Keratinocyte (primary cell): ENCODE measurements at regions not wholly inside any gene's neighbourhood (a gene's known extent, or its start where the extent isn't known, plus 50 kb on each side); places are given as distances from the start of the nearest gene placed in this dataset.
"Not testable (repeated sequence)": the region's sequence is repeated elsewhere in the genome, so short reads cannot be mapped to it uniquely, and the experiment has no call there.

Experiments
- DNase-seq: peaks from one replicate; pipeline ENCODE4 v3.0.0-alpha.2; 2011; ENCODE audit warnings: low read depth, missing footprints, low spot score
- FAIRE-seq: peaks from 2 replicates; lab custom pipeline; 2011; peaks lifted over from hg19 to GRCh38; lab: Jason Lieb, UNC
- H2AFZ ChIP-seq: 2 replicates; pipeline ENCODE4 v1.6.0; 2012; ENCODE audit warnings: low read length, control low read depth, inconsistent platforms; ENCODE audit not compliant: control insufficient read depth
- H3K27ac ChIP-seq: 2 replicates; pipeline ENCODE4 v1.5.1; 2011; ENCODE audit warnings: low read length; ENCODE audit not compliant: control insufficient read depth, insufficient read depth
- H3K27me3 ChIP-seq: 3 replicates; pipeline ENCODE4 v1.6.0; 2011; ENCODE audit warnings: low read length; ENCODE audit not compliant: control insufficient read depth, insufficient read depth; ENCODE audit errors: extremely low read depth
- H3K36me3 ChIP-seq, 2 experiments: 2 replicates in 1 of 2; 3 replicates in 1 of 2; pipeline ENCODE4 v1.5.1; 2011; ENCODE audit warnings: low read length in 2 of 2, mild to moderate bottlenecking in 1 of 2; ENCODE audit not compliant: control insufficient read depth in 2 of 2, insufficient read depth in 2 of 2; ENCODE audit errors: extremely low read depth in 1 of 2
- H3K4me1 ChIP-seq: 3 replicates; pipeline ENCODE4 v1.5.1; 2011; ENCODE audit warnings: low read length; ENCODE audit not compliant: control insufficient read depth, insufficient read depth; ENCODE audit errors: extremely low read depth
- H3K4me2 ChIP-seq: 3 replicates; pipeline ENCODE4 v1.6.0; 2011; ENCODE audit warnings: low read depth, low read length; ENCODE audit not compliant: control insufficient read depth, insufficient read depth; ENCODE audit errors: extremely low read depth
- H3K4me3 ChIP-seq, 3 experiments: fragments of 200-600 bp in 1 of 3; sonication (generic) in 1 of 3; 2 replicates in 2 of 3; 3 replicates in 1 of 3; pipeline ENCODE4 v1.5.1; 2011 to 2016; ENCODE audit warnings: low read length in 3 of 3, mild to moderate bottlenecking in 3 of 3, control low read depth in 2 of 3, inconsistent platforms in 1 of 3, low read depth in 1 of 3, mixed read lengths in 1 of 3, mixed run types in 1 of 3, moderate library complexity in 1 of 3; ENCODE audit not compliant: control insufficient read depth in 2 of 3, insufficient read depth in 2 of 3; ENCODE audit errors: extremely low read depth in 1 of 3
- H3K79me2 ChIP-seq: 2 replicates; pipeline ENCODE4 v1.6.0; 2012; ENCODE audit warnings: low read length; ENCODE audit not compliant: control insufficient read depth, insufficient read depth
- H3K9ac ChIP-seq: 3 replicates; pipeline ENCODE4 v1.6.0; 2011; ENCODE audit warnings: low read length; ENCODE audit not compliant: control insufficient read depth, insufficient read depth; ENCODE audit errors: extremely low read depth
- H3K9me1 ChIP-seq: 3 replicates; pipeline ENCODE4 v1.6.0; 2011; ENCODE audit warnings: low read length; ENCODE audit not compliant: control insufficient read depth, insufficient read depth; ENCODE audit errors: extremely low read depth
- H3K9me3 ChIP-seq: 2 replicates; pipeline ENCODE4 v1.5.1; 2012; ENCODE audit warnings: low read depth, low read length; ENCODE audit not compliant: control insufficient read depth
- H4K20me1 ChIP-seq: 3 replicates; pipeline ENCODE4 v1.6.0; 2011; ENCODE audit warnings: low read length; ENCODE audit not compliant: control insufficient read depth, insufficient read depth; ENCODE audit errors: extremely low read depth
- CTCF ChIP-seq, 3 experiments: IDR thresholded peaks in 1 of 3; conservative IDR thresholded peaks in 1 of 3; optimal IDR thresholded peaks in 1 of 3; 2 replicates in 2 of 3; 3 replicates in 1 of 3; pipeline versions ENCODE3 to v1.5.1; 2011; ENCODE audit warnings: low read length in 3 of 3, mild to moderate bottlenecking in 3 of 3, moderate library complexity in 2 of 3, control low read depth in 1 of 3, inconsistent platforms in 1 of 3; ENCODE audit not compliant: insufficient read depth in 2 of 3; ENCODE audit errors: extremely low read depth in 1 of 3
- EZH2 ChIP-seq: IDR thresholded peaks from one replicate; pipeline ENCODE4 v1.6.1; 2012; ENCODE audit warnings: inconsistent platforms, mild to moderate bottlenecking, low read length, moderate library complexity
- dilution Hi-C: fragments of 300-500 bp; cut with MboI; formaldehyde crosslinking; loops from one replicate; pipeline ENCODE4 v1.7.0; 2020; ENCODE audit warnings: low sequenced_read_pairs; ENCODE audit not compliant: extremely low pct_ligation_motif_present

GRCh38 chr21:15311510-15311909, 246.7 kb upstream of the NRIP1 start:
- FAIRE-seq (no peak), DNase-seq (no peak)
- Histone ChIP-seq H3K9me1 (no peaks in the 10 kb centered on the region), H3K4me2 (no peak overlapping the region), H4K20me1 (no peaks in the 10 kb centered on the region), H3K9me3 (no peaks in the 10 kb centered on the region), H3K4me3 (no peak overlapping the region), H3K27me3 (no peaks in the 10 kb centered on the region), H2AFZ (no peak overlapping the region), H3K4me1 (peaks cover 13% of the 10 kb centered on the region), H3K27ac (no peak overlapping the region), H3K79me2 (no peaks in the 10 kb centered on the region), H3K36me3 (no peaks in the 10 kb centered on the region), H3K9ac (no peak overlapping the region)
- TF ChIP-seq EZH2: no peak
- no peak for TF ChIP-seq CTCF (optimal IDR thresholded peaks at IDR 0.05 in 1 of 3, IDR thresholded peaks at IDR 0.05 in 1 of 3, conservative IDR thresholded peaks at IDR 0.05 in 1 of 3; ENCODE audit: extremely low read depth in 1 of 3, insufficient read depth in 2 of 3, low read length in 3 of 3)
- dilution Hi-C loops: no loop called here

GRCh38 chr21:15317034-15317433, 252.2 kb upstream of the NRIP1 start:
- H4K20me1 ChIP-seq, DNase-seq, dilution Hi-C loops, H3K27me3 ChIP-seq, H3K9ac ChIP-seq, H2AFZ ChIP-seq, H3K27ac ChIP-seq, H3K4me1 ChIP-seq, H3K79me2 ChIP-seq, H3K36me3 ChIP-seq, H3K4me3 ChIP-seq, H3K4me2 ChIP-seq, H3K9me3 ChIP-seq, FAIRE-seq, H3K9me1 ChIP-seq: not testable (repeated sequence)

- dilution Hi-C loops: no loop called here
- H3K4me2 ChIP-seq: no peak overlapping the region
- FAIRE-seq: no peak
Observed at GRCh38 chr21:15319727-15320126, 254.9 kb upstream of the NRIP1 start.

More at GRCh38 chr21:15319727-15320126, 254.9 kb upstream of the NRIP1 start:
- TF ChIP-seq EZH2: no peak
- TF ChIP-seq CTCF (optimal IDR thresholded peaks at IDR 0.05 in 1 of 3, IDR thresholded peaks at IDR 0.05 in 1 of 3, conservative IDR thresholded peaks at IDR 0.05 in 1 of 3; ENCODE audit: extremely low read depth in 1 of 3, insufficient read depth in 2 of 3, low read length in 3 of 3): no peak
- no peaks in the 10 kb centered on the region for H3K9me3 ChIP-seq
- no peak overlapping the region for H2AFZ ChIP-seq
- no peak overlapping the region for H3K9ac ChIP-seq
- H3K27me3 ChIP-seq: no peaks in the 10 kb centered on the region
- no peaks in the 10 kb centered on the region for H4K20me1 ChIP-seq
- H3K36me3 ChIP-seq: no peaks in the 10 kb centered on the region
- no peaks in the 10 kb centered on the region for H3K9me1 ChIP-seq
- no peak overlapping the region for H3K27ac ChIP-seq
- H3K4me3 ChIP-seq: no peak overlapping the region
- no peaks in the 10 kb centered on the region for H3K4me1 ChIP-seq
- no peak for DNase-seq
- no peaks in the 10 kb centered on the region for H3K79me2 ChIP-seq
